NB4 (cell line): ENCODE measurements at regions not wholly inside any gene's neighbourhood (a gene's known extent, or its start where the extent isn't known, plus 50 kb on each side); places are given as distances from the start of the nearest gene placed in this dataset.

Source experiments
- DNase-seq: peaks from one replicate; pipeline ENCODE4 v3.0.0; 2010; ENCODE audit warnings: low read depth
- H3K4me3 ChIP-seq: one replicate; pipeline ENCODE4 v1.5.1; 2011; ENCODE audit warnings: mild to moderate bottlenecking, low read depth, low read length, moderate library complexity
- CTCF ChIP-seq: IDR thresholded peaks from one replicate; pipeline ENCODE4 v1.5.1; 2012; ENCODE audit warnings: low read depth, low read length
- MYC ChIP-seq: IDR thresholded peaks from 2 replicates; pipeline ENCODE4 v1.6.1; 2011; ENCODE audit warnings: low read depth, low read length
- POLR2A ChIP-seq: IDR thresholded peaks from 2 replicates; pipeline ENCODE4 v1.6.1; 2011; ENCODE audit warnings: mild to moderate bottlenecking; ENCODE audit not compliant: insufficient read length; ENCODE audit errors: extremely low read depth
- TF ChIP-seq, protein P1 (sequence below): IDR thresholded peaks from 2 replicates; pipeline ENCODE4 v1.6.1; 2011; ENCODE audit warnings: low read depth, low read length

DNA sequence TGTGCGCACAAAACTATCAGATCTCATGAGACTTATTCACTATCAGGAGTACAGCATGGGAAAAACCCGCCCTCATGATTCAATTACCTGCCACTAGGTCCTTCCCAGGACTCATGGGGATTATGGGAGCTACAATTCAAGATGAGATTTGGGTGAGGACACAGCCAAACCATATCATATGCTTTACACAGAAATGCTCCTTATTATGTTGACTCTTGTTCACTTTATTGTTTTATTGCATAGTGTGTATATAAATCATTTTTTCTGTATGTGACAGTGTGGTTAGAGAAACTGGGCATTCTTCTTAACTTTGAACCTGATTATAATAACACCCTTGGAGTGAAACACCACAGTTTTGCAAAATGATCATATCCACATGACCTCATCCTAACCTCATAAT, 212.8 kb upstream of the TNRC6C start:
- no peak for DNase-seq
- TF ChIP-seq MYC (no peak), POLR2A (no peak), CTCF (no peak)
- TF ChIP-seq, protein P1, sequence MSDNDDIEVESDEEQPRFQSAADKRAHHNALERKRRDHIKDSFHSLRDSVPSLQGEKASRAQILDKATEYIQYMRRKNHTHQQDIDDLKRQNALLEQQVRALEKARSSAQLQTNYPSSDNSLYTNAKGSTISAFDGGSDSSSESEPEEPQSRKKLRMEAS = no peak
- no peak overlapping the region for H3K4me3 ChIP-seq

- H3K4me3 ChIP-seq = no peak overlapping the region
- no peak for DNase-seq
- TF ChIP-seq POLR2A (no peak), MYC (no peak), CTCF (no peak)
- TF ChIP-seq, protein P1 = no peak
Observed at GRCh38 chr17:77746393-77746792, 212.1 kb upstream of the TNRC6C start.

- TF ChIP-seq POLR2A = no peak
- TF ChIP-seq, protein P1 = no peak
- no peak for DNase-seq
- no peak overlapping the region for H3K4me3 ChIP-seq
Observed at GRCh38 chr17:77746896-77747554, 211.5 kb upstream of the TNRC6C start.

GRCh38 chr17:77748436-77748835, 210.1 kb upstream of the TNRC6C start:
- TF ChIP-seq MYC = no peak
- TF ChIP-seq CTCF = no peak
- no peak for TF ChIP-seq POLR2A
- TF ChIP-seq, protein P1 = no peak
- H3K4me3 ChIP-seq = no peak overlapping the region
- no peak for DNase-seq

GRCh38 chr17:77749321-77749751, 209.2 kb upstream of the TNRC6C start:
- no peak for DNase-seq
- no peak overlapping the region for H3K4me3 ChIP-seq
- TF ChIP-seq CTCF = no peak
- TF ChIP-seq POLR2A = no peak
- no peak for TF ChIP-seq MYC
- TF ChIP-seq, protein P1 = no peak

DNA sequence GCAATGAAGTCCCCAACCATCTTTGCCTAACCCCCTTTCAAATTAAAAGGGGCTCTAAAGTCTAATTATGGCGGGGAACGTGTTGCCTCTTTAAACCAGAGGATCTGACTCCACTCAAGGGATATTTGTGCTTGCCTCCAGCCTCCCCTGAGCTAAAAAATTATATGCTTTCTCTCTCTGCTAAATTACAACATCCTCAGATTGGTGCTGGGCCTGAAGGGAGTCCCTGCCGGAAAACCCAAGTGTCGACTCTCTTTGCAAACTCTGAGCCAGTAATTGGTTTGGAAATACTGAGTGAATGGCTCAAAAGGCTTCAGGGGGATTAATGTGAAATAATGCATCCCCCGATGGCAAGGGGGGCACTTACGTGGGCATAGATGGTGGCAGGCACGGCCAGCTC, 208.5 kb upstream of the TNRC6C start:
- H3K4me3 ChIP-seq = no peak overlapping the region
- DNase-seq = no peak
- TF ChIP-seq POLR2A = no peak
- TF ChIP-seq MYC = no peak
- TF ChIP-seq, protein P1 = no peak
- TF ChIP-seq CTCF = no peak
